Ascending aorta (tissue), 2 donors: ENCODE measurements at regions not wholly inside any gene's neighbourhood (a gene's known extent, or its start where the extent isn't known, plus 50 kb on each side); places are given as distances from the start of the nearest gene placed in this dataset.
A peak's percentile ranks its signal among the peaks of the same experiment; 100 is the strongest.

Experiments used
- DNase-seq, 2 donors: peaks; one replicate each; pipeline ENCODE4 v3.0.0-alpha.2; 2019; ENCODE audit warnings: low spot score in 2 of 2
- H3K27ac ChIP-seq, 2 donors: fragments of 200-600 bp; sonication (generic); one replicate each; pipeline ENCODE4 v1.5.1; 2016 to 2017; ENCODE audit warnings: mild to moderate bottlenecking in 1 of 2
- H3K27me3 ChIP-seq: fragments of 200-600 bp; sonication (generic); one replicate; pipeline ENCODE4 v1.5.1; 2017
- H3K36me3 ChIP-seq, 2 donors: fragments of 200-600 bp; sonication (generic); one replicate each; pipeline ENCODE4 v1.5.1; 2016
- H3K4me1 ChIP-seq, 2 donors: fragments of 200-600 bp; sonication (generic); one replicate each; pipeline ENCODE4 v1.5.1; 2016 to 2017; ENCODE audit warnings: mild to moderate bottlenecking in 1 of 2
- H3K4me3 ChIP-seq, 2 donors: fragments of 200-600 bp; sonication (generic); one replicate each; pipeline ENCODE4 v1.5.1; 2016 to 2017; ENCODE audit warnings: mild to moderate bottlenecking in 1 of 2
- H3K9me3 ChIP-seq, 2 donors: fragments of 200-600 bp; sonication (generic); one replicate each; pipeline ENCODE4 v1.5.1; 2016
- CTCF ChIP-seq, 3 experiments: fragments of 200-600 bp in 2 of 3; fragments of 450-650 bp in 1 of 3; sonication (generic) in 2 of 3; IDR thresholded peaks; one replicate each; pipeline ENCODE4 v1.5.1; 2016 to 2019; ENCODE audit warnings: antibody characterized with exemption in 3 of 3, mild to moderate bottlenecking in 1 of 3, moderate library complexity in 1 of 3
- intact Hi-C: fragments of 100-400 bp; cut with DNase I; formaldehyde crosslinking; loops from one replicate; pipeline ENCODE4 v1.15.1; 2023

- DNase-seq, result no peak
- no peaks in the 10 kb centered on the region for H3K9me3 ChIP-seq
- no peak overlapping the region for H3K27ac ChIP-seq
- no peak overlapping the region for H3K4me3 ChIP-seq
- no peaks in the 10 kb centered on the region for H3K4me1 ChIP-seq
- no peaks in the 10 kb centered on the region for H3K27me3 ChIP-seq
- no peak for TF ChIP-seq CTCF (IDR thresholded peaks at IDR 0.05)
- intact Hi-C loops, result no loop called here
- H3K36me3 ChIP-seq, result no peaks in the 10 kb centered on the region
Measured at GRCh38 chr10:116792817-116793216, 50.5 kb upstream of the HSPA12A start.

- Histone ChIP-seq H3K9me3 (no peaks in the 10 kb centered on the region), H3K4me1 (no peaks in the 10 kb centered on the region), H3K36me3 (no peaks in the 10 kb centered on the region), H3K4me3 (no peak overlapping the region), H3K27ac (no peak overlapping the region), H3K27me3 (no peaks in the 10 kb centered on the region)
- TF ChIP-seq CTCF (IDR thresholded peaks at IDR 0.05), result no peak
- DNase-seq, result no peak
- intact Hi-C loops, result no loop called here
Measured at GRCh38 chr10:116796469-116796868, 52.8 kb upstream of the ENO4 start.

GRCh38 chr10:116796910-116797513 is 52.3 kb upstream of the ENO4 start:
- no peak for DNase-seq
- H3K4me1 ChIP-seq, result no peaks in the 10 kb centered on the region
- TF ChIP-seq CTCF (IDR thresholded peaks at IDR 0.05), result peak; percentile 76 to 92 (median 84)
- intact Hi-C loops, result loop anchor here (1.0 kb wide), 1 partner anchor 378 kb away; no protein-coding TSS in a partner anchor
- no peaks in the 10 kb centered on the region for H3K36me3 ChIP-seq
- H3K27ac ChIP-seq, result no peak overlapping the region
- no peaks in the 10 kb centered on the region for H3K27me3 ChIP-seq
- no peaks in the 10 kb centered on the region for H3K9me3 ChIP-seq
- H3K4me3 ChIP-seq, result no peak overlapping the region

- no peak for DNase-seq
- H3K4me3 ChIP-seq, result no peak overlapping the region
- intact Hi-C loops, result no loop called here
- no peaks in the 10 kb centered on the region for H3K36me3 ChIP-seq
- no peaks in the 10 kb centered on the region for H3K9me3 ChIP-seq
- H3K4me1 ChIP-seq, result no peaks in the 10 kb centered on the region
- no peak overlapping the region for H3K27ac ChIP-seq
- TF ChIP-seq CTCF (IDR thresholded peaks at IDR 0.05), result no peak
- no peaks in the 10 kb centered on the region for H3K27me3 ChIP-seq
Measured at GRCh38 chr10:116798859-116799258, 50.4 kb upstream of the ENO4 start.
